T-helper 22 cell (primary cell): ENCODE measurements at regions not wholly inside any gene's neighbourhood (a gene's known extent, or its start where the extent isn't known, plus 50 kb on each side); places are given as distances from the start of the nearest gene placed in this dataset.

Experiments
- DNase-seq: peaks from one replicate; pipeline ENCODE4 v3.0.0-alpha.2; 2020; ENCODE audit warnings: low read depth

DNA sequence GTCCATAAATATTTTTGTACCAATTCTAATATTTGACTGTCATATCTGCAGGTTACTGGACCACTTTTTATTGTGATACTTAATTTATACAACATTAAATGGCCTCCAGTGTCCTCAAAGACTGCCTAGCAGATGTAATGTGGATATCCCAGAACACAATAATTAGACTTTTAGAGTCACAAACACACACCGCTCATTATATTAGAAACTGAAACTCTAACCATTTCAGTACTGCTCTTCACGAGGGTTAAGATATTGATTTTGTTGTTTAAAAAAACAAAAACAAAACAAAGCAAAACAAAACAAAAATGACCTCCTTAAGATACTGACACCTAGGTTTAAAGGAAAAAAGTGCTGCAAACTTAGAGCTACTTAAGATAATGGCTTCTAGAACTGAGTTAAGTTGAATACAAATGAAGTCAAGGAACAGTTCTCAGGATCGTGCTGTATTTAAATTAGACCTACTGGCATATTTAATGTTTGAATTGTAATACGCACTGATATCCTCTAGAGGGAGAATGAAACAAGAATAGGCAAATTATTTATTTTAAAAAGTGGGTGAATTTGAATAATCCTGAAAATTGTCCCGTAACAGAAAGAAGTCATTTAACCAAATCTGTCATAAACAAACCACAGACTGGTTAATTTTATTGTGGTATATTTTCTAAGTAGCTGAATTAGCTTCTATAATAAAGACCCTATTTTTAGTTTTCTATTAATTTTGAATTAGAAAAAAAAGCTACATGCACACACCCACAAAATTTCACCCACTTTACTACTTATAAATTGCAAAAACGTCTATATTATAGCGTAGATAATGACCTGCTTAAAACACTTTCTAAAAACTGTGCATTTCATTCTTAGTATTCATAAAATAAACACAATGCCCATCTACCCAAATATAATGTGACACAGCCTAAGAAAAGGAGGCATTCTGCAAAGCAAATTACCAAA lies 395.2 kb upstream of the DCN start:
- no peak for DNase-seq

DNA sequence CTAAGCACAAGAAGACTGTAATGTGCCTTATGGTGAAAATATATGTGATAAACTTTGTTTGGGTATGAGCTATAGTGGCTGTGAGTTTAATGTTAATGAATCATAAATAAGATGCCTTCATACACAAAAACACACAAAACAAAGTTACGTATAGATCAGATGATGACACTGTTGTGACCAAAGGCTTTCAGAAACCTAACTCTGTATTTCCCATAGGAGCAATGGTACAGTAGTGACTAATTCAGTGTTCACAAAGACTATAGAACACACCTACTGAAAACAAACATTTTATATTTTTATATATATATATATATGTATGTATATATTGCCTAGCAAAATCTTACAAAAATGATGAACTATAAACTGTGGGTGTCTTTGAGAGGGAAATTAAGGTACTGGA lies 393.8 kb upstream of the DCN start:
- no peak for DNase-seq

DNA sequence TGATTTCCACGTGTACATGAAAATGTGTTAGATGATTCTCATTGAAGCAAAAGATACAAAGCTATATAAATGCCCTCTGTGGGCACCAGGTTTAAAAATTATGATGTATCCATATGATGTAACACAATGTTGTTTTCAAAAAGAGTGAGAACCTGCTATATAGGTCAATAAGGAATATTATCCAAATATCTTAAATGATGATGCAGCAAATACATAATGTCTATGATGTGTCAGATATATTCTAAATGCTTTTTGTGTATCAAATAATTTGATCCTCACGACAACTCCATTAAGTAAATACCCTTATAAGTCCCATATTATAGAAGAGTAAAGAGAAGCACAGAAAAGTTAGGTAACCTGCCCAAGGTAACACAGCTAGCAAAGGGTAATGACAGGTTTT lies 393.0 kb upstream of the DCN start:
- DNase-seq: no peak

DNA sequence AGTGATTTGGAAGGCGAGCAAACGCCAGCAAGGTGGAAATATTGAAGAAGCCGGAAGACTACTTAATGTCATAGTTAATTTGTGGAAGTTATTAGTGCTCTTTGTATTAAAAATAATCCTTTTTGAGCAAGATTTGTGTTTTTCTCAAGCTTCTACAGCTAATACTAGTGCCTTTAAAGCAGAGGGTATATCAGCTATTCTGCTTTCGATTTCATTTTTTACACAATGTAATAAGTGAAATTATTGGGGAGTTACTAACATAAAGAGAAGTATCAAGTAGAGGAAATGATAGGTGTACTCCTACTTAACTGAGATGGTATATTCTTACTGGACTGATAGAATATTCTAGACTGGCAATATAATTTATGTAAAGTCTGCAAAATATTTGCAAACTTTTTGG lies 392.4 kb upstream of the DCN start:
- DNase-seq: no peak

DNA sequence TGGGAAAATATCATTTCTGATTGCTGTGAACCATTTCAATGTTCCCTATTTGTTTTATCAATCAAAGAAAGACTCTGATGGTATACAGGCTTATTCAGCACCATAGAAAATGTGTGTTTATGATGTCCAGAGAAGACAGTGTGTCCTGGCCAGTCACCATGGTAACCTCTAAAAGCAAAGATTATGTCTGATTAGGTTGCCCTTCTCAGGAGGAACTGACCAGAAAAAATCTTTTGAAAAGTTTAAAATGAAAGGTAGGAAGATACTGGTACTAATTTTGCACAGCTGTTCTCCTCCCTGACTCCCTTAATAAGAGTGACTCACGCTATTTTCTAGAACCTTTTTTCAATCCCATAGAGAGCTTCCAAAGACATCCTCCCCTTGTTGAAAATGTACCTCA lies 391.8 kb upstream of the DCN start:
- no peak for DNase-seq

DNA sequence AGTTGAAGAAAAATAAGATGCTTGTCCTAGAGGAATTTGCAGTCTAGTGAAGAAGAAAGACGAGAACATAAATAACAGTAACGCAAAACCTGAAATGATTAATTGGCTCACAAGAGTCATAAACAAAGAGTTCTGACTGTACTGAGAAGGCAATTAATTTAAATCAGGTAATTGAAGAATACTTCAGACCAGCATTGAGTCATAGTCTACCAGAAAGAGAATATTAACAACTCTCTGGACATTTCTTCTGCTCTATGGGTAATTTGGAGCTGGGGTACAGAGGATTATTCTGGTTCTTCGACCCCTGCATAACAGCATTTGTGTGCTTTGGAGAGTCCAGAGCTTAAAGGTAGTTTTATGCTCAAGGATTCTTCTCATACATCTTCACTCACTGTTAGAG lies 390.3 kb upstream of the DCN start:
- no peak for DNase-seq

DNA sequence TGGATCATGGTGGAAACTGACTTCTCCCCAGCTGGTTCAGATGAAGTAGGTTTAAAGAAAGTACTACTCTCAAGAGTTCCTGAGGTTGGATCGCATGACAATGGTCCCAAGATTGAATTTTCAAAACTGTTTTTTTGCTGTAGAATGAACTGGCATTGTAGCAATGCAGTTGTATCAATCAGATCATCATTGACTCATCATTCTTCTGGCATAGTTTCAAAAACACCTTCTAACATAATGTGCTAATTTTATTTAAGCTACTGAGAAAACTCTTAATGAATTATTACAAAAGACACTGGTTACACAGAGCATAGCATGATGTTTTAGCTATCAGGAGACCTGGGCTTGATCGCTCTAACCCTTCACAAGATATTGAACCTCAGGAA lies 384.5 kb upstream of the DCN start:
- no peak for DNase-seq

DNA sequence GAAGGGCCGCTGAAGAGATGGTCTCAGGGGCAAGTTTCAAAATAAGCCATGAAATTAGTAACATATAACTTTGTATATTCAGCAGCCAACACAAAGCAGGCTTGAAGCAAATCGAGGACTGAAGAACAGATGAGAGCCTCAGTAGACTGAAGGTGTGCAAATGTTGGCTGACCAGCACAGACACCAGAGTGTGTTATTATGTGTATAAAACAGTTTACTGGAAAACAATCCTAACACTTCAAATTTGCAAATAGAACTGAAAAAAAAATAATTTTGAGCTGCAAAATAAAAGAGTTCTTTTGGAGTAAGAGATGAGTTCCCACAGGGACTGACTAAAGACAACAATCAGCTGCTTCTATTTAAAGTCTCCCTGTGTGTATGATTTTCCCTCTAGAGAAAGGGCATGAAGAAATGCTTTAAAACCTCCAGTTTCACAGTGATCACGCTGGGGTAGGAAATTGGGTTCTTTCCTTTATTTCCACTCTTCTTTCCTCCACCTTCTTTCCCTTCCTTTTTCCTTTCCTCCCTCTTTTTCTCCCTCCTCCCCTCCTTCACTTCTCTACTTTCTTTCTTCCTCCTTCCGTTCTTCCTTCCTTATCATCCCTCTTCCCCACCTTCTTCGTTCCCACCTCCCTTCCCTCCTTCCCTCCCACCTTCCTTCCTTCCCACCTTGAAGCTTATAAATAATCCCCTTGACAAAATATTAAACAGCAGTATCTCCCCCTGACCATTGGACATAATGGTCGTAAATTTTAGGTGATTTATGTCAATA lies 383.9 kb upstream of the DCN start:
- no peak for DNase-seq

DNA sequence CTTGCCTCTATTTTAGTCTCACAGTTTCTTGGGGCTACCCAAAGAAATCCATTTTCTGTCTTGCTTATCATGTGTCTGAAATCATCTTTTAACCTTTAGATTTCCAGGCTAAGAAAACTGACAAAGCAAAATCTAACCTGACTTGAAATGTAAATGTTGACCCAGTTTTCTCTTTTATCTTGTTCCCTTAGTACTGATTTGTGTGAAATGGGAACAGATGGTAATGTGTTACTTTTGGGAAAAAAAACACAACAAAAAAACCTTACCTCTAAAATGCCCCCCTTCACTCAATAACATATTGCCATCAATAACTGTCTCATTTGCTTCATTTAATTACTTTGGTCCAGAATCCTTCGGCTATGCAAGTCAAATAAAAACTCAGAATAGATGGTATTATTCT lies 383.2 kb upstream of the DCN start:
- DNase-seq: no peak

DNA sequence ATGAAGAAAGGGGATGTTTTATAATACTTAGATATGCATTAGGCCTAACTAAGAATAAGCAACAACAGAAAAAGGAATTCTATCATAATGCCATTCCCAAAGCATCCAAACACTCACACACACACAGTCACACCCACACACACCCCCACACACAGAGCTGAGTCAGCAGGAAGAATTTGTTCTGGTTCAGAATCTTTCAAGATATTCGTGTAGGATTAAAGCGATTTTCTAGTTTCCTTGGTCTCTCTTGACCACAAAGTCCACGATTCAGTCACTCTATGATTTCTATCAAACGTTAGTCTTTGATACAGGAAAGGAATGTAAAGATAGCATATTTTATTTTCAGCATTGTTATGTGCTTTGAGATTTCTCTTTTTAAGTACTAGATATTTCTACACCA lies 382.6 kb upstream of the DCN start:
- no peak for DNase-seq

DNA sequence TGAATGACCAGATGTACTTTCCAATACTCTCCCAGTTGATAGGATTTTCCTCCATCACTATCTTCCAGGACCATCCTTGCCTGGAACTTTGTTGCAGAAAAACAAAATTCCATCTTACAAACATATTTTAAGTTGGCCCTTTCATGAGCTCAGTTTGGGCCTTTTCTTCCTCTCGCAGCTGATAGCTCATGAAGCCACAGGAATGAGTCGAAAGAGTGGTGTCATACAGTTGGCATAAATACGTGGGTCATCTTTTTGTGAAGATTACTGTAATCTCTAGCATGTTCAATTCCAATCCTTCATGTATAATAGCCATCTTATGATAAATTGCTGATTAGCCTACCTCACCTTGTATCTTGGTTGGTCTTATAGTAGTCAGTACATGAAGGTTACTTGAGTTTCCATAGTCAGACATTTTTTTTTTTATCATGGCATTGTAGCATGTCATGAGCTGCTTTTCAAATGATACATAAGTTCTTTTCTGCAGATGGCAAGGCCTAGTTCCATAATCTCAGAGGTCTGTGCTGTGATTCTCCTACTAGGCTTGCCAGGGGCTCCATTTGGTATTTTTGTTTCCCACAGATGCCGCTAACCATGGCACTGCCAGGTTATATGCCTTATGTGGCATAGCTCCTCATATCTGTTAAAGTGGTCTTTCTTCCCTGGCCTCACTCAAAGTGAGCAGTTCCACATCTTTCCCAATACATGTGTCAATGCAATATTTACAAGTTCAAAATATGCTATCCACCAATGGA lies 380.6 kb upstream of the DCN start:
- DNase-seq: no peak

DNA sequence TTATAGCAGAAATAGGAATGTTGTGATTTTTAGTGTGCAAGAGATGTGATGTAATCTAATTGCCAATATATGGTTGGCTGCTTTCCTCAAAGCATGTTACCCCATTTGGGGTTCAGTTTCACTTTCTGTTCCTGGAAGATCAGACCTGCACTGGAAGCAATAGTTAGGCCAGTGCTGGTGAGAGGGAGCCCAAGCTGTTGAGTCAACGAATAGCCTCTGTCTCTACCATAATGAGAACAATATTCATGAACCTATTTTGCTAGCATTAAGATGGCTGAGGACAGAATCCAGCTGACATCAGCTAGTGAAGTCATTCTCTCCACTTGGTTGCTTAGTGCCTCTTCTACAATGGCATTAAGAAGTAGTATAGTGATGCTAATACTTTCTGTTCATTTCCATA lies 379.9 kb upstream of the DCN start:
- DNase-seq: no peak

DNA sequence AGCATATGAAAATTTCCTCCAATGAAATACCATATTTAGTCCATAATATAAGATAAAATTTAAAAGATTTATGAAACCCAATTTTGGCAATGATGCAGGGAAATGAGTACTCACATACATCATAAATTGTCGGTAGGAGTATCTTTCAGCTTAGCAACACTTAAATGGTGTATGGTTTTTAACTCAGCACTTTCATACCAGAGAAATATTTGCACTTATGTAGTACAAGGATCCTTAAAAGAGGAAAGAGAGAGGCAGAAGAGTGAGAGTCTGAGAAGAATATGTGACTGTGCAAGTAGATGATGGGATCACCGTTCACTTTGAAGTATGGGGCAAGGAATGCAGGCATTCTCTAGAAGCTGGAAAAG lies 379.3 kb upstream of the DCN start:
- no peak for DNase-seq

DNA sequence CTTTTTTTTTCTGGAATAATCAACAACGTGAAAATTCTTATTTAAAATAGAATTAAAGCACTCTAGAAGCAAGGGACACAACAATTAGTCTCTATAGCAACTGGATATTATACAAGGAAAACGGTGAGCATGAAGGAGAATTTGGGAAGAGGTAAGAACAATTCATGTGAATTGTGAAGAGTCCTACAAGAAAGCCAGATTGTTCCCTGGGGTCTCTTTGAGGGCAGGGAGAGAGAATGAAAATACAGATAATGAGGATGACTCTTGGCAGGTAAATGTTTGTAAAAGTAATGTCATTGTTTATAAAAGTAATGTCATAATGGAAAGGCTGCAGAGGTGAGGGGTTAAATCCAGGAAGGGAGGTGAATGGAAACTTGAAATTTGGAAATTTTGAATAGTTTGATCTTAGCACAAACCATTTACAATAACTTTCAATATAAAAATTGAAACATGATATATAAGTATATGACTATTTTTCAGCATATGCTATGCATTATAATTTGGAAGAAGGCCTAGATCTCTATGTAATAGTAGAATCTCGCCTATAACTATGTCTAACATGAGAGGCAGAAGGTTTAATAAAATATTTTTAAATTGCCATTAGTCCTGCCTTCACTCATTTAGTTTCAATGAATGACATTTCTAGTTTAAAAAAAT lies 378.8 kb upstream of the DCN start:
- DNase-seq: no peak

DNA sequence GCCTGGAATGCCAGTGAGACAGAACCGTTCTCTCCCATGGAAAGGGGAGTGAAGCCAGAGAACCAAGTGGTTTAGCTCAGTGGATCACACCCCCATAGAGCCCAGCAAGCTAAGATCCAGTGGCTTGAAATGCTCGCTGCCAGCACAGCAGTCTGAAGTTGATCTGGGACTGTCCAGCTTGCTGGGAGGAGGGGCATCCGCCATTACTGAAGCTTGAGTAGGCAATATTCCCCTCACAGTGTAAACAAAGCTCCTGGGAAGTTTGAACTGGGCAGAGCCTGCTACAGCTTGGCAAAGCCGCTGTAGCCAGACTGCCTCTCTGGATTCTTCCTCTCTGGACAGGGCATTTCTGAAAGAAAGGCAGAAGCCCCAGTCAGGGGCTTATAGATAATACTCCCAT lies 374.3 kb upstream of the DCN start:
- DNase-seq: no peak

DNA sequence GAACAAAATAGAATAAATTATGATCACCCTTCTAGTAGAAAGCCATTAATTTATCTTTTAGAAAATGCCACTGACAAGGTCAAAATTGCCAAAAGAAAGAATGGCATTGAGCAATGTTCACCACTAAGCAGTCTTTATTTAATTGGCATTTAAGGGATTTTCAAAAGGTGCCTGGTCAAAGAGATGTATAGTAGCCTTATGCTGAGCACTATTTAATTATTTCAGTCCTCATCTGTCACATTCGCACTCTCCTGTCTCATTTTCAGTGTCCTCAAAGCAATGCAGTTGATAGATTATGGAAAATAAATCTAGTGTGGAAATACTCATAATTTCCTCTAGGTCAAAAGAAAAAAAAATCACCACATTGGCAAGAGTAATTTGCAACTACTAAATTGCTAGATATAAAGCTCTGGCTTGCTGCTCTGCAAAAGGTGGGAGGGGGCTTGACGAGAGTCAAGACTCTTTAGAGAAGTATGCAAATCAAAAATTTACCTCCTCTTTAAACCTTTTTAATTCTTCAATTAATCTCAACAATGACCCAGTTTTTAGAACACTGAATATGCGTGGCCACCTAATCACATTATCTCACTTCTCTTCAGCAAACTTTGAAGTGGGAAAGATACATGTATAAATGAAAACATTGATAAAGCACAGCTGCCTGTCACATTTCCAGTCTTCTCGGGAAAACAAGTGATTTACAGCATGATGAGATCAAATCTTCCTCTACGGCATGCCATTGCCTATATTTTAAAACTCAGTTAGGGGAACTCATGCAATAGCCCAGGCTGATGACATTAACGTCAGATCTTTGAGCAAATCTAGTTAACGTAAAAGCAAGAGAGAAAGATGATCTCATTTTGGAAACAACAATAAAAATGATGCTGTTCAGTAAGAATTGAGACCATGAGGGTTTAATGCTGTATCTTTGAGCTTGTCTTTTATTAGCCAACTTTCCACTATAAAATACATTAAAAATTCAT lies 373.1 kb upstream of the DCN start:
- DNase-seq: no peak

DNA sequence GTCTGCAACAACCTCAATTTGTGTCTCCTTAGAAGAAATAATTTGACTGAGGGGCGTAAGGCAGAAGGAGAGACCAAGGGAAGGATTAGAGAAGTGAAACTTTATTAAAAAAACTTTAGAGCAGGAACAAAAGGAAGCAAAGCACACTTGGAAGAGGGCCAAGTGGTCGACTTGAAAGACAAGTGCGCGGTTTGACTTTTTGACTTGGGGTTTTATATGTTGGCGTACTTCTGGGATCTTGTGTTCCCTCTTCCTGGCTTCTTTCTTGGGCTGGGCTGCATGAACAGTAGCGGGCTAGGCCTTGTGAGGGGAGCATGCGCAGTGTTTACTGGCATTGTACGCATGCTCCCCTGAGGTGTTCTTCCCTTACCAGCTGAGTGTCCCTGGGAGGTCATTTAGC lies 369.3 kb upstream of the DCN start:
- no peak for DNase-seq

DNA sequence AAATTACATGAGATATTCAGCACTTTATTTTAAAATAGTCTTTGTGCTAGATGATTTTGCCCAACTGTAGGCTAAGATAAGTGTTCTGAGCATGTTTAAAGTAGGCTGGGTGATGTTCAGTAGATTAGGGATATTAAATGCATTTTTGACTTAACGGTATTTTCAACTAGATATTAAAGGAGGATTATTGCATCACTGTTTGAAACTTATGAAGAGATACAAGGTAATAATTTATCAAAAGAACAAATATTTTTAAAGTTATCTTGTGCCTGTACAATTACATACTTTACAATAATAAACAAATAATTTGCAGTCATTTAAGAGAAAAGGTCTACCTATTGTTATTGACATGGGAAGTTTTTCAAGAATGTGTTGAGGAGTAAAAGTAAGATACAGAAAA lies 368.6 kb upstream of the DCN start:
- DNase-seq: no peak

DNA sequence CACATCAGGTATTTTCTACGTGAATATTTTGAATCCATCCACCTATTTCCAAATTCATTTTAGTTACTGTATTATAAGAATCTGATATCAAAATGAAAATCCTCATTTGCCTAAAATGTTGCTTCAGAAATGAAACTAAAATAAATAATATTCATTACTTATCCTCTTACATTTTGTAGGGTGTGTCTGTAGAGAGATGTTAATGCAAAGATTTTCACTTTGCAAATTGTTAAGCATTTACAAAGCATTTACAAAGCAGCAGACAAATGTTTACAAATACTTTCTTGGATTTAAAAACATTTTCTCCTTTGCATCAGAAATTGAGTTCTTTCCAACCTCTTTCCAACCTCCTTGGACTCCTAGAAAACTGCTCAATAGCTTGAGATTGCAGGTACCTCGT lies 360.0 kb upstream of the DCN start:
- no peak for DNase-seq

DNA sequence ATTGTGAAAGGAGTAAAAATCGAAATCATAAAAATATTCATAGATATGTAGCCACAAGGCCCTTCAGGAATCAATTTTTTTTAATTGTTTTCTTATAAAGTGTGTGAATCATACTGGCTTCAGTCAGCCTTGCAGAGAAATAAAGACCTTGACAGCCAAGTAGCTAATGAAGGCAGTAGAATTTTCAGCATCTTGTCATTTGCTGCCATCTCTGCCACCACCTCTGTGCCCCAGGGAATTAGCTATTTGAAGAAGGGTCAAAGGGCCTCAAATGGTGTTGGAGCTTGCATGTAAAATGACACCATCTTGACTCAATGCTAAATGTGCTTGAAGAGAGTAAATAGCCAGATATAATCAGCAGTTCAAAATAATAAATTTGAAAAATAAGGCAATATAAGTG lies 359.4 kb upstream of the DCN start:
- no peak for DNase-seq

DNA sequence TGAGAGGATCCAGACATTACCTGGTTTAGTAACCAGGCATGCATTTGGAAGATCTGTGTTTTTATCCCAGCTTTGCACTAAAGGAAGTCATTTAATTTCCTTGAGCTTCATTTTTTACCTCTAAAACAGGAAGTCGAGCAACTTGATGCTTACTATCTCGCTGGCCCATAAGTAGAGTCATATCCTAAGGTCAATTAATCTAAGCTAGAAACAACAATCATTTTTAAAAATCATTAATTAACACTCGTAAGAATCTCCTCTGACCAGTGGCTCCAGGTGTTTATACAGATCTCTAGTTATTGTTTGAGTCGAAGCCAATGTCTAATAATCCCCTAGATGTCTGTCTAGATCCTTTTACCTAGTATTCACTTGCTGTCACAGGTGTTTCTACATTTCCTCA lies 355.8 kb upstream of the DCN start:
- DNase-seq: no peak
